GM19438 (cell line): ENCODE measurements at regions not wholly inside any gene's neighbourhood (a gene's known extent, or its start where the extent isn't known, plus 50 kb on each side); places are given as distances from the start of the nearest gene placed in this dataset.
"Not testable (repeated sequence)": the region's sequence is repeated elsewhere in the genome, so short reads cannot be mapped to it uniquely, and the experiment has no call there.

ENCODE experiments used
- ATAC-seq: cut with Tn5 transposase; IDR thresholded peaks from one replicate; pipeline ENCODE4 v1.9.1; 2021; ENCODE audit warnings: low read depth; ENCODE audit not compliant: unreplicated experiment

GRCh38 chr1:37158113-37158749, 123.9 kb upstream of the GRIK3 start:
- no peak for ATAC-seq

DNA sequence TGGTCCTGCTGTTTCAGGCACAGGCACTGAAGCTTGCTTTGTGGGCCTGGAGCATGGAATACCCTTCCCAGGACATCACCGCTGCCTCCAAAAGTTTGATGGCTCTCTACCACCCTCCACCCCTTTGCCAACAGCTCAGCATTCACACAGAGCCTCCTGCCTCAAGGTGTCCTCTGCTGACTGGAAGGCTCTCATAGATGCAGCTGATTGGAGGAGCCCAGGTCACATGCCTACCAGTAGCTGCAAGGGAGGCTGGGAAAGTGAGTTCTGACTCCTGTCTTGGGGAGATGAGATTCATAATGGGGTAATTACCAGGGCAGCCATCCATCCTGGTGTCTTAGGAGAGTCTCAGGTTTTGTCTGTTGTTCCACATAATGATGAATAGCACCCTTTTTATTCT, 124.8 kb upstream of the GRIK3 start:
- ATAC-seq: no peak

GRCh38 chr1:37161171-37161570, 126.9 kb upstream of the GRIK3 start:
- no peak for ATAC-seq

DNA sequence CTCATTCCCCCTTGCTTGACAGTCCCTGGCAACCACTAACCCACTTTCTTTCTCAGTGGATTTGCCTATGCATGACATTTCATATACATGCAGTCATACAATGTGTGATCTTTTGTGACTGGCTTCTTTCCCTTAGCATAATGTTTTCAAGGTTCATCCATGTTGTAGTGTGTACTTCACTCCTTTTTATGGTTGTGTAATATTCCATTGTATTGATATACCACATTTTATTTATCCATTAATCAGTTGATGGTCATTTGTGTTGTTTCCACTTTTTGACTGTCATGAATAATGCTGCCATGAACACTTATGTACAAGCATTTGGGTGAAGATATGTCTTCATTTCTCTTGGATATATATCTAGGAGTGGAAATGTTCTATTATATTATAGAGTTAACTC, 127.7 kb upstream of the GRIK3 start:
- ATAC-seq: no peak

DNA sequence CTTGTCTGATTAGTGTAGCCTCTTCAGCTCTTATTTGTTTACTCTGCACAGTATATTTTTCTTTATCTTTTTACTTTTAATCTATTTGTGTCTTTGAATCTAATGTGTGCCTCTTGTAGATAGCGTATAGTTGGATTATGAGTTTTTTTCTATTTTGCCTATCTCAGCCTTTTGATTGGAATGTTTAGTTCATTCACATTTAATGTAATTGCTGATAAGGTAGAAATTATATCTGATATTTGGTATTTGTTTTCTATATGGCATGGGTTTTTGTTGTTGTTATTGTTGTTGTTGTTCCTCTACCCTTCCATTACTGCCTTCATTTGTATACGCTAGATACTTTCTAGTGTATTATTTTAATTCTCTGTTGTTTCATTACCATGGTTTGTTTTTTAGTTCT, 131.7 kb upstream of the GRIK3 start:
- ATAC-seq: no peak

DNA sequence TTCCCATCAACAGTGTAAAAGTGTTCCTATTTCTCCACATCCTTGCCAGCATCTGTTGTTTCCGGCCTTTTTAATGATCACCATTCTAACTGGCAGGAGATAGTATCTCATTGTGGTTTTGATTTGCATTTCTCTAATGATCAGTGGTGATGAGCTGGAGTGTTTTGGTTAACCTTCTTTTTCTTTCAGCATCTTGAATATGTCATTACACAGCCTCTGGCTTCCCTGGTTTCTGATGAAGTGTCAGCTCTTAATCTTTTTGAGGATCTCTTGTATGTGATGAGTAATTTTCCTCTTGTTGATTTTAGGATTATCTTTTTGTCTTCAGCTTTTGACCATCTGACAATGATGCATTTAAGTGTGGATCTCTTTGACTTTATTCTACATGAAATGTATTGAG, 133.2 kb upstream of the GRIK3 start:
- no peak for ATAC-seq

DNA sequence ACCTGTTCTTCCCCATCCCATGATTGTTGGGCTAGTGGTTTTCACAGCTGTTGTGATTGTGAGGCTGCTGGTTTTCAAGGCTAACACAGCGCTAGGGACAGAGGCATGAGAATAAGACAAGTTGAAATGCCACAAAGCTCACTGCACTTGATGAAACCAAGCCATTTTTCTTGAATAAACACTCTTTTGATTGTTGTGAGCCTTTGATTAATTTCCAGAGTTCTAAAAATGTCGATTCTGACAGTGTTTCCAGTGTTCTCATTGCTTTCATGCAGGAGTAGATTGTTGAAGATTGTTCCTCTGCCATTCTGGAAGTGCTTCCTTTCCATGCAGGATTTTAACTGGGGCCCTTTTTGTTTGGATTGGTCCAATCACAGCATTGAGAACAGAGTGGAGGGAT, 134.9 kb upstream of the GRIK3 start:
- no peak for ATAC-seq

- no peak for ATAC-seq
These were observed 135.5 kb upstream of the GRIK3 start for GRCh38 chr1:37169743-37170275.

DNA sequence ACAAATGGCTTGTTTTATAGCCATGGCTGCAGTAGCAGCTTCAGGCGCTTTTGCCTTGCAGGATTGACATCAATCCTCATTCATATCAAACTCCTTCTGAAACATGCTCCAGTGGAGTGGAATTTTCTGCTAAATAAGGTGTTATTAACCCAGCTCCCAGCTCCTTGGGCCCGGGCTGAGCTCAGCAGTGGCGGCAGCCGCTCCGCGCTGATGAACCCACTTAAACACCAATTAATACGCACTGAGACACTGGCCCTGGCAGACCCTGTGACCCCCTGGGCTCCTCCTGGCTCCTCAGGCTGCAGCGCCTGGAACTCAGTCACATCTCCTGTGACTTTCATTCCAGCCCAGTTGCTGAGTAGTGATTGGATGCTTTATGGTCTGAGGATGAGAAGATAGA, 137.4 kb upstream of the GRIK3 start:
- no peak for ATAC-seq

GRCh38 chr1:37174341-37174740, 140.0 kb upstream of the GRIK3 start:
- ATAC-seq: no peak

DNA sequence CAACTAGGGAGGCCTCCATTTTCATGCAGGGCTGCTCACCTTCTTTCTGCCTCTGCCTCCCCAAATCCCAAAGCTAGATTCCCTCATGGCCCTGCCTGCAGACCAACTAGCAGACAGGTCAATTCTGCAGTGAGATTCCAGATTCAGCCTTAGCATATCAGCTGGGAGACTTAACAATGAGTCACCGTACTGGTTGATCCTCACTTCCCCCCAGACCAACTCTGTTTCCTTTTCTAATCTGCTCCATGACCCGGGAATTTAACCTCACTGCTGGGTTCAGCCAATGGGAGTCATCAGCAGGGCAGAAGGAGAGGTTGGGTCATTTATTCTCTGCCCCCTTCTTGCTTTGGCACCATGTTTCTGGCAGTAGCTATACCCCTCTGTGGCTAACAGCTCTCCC, 140.6 kb upstream of the GRIK3 start:
- ATAC-seq: no peak

GRCh38 chr1:37175666-37176215, 141.4 kb upstream of the GRIK3 start:
- ATAC-seq: no peak

DNA sequence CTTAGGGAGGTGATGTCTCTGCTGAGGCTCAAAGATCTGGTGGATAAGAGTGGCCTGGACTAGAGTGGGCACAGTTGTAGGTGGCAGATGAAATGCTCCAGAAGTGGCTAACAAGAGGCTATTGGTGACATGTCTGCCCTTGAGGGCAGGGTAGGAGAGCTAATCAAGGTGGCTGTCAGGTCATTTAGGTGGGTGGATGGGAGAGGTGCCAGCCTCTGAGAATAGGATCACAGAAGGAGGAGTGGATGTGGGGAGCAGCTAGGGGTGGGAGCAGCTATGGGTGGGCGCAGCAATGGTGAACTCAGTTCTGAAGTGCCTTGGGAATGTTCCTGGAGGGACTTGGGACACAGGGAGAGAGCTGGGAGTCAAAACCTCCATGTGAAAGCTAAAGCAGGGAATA, 142.0 kb upstream of the GRIK3 start:
- ATAC-seq: no peak

DNA sequence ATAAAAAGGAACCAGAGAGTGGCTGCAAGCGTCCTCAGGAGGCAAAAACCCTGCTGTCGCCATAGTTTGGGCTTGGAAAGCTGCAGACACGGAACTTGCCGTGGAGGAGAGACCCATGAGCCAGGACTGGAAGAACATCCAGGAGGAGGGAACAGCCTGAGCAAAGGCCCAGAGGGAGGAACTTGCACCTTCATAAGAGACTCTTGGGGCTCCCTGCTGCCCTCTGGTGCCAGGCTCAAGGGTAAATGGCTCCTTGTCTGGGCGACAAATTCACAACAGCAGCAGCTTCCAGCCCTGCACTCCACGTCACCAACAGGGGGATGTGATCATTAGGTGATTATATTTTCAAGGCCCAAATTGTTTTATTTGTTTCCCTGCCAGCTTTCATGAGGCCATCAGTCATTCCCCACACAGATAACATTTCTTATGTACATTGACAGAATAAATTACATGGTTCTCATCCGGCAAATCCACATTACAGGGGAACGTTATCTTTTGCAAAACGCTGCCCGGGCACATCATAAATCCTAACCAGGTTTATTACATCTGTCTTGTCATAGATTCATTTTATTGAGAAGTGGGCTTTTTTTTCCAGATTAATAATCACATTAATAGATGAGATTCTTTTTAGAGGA, 143.0 kb upstream of the GRIK3 start:
- no peak for ATAC-seq

DNA sequence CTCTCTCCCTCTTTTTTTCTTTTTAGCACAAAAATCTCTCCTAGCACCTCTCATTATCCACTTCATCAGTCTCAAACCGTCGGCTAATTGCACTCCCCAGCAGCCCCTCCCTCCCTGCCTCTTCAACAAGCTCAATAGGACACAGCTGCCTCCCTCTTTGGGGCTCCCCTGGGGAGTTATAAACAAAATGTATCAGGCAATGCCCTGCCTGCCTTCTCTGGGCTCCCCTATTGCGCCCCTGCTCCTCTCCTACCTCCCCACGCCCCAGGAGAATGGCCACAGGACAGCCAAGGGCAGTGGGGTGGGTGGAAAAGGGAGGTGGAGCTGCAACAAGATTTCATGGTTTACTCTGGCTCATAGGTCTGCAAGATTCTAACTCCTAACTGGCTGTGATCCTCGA, 147.1 kb upstream of the GRIK3 start:
- no peak for ATAC-seq

DNA sequence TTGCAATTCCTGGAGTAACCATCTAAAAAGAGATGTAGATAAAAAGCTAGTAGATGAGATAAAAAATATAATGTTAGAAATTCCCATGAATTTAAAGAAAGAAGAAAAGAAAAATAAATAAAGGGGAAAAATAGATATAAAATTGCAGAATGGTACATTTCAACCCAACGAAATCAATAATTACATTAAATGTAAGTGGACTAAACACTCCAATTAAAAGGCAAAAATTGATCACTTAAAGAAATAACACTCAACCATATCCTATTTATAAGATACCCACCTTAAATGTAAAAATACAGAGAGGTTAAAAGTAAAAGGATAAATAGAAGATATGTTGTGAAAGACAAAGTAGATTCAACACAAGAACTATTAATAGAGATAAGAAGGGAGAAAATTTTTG, 150.5 kb upstream of the GRIK3 start:
- no peak for ATAC-seq

- ATAC-seq: no peak
These were observed 152.0 kb upstream of the GRIK3 start for GRCh38 chr1:37186246-37186756.

DNA sequence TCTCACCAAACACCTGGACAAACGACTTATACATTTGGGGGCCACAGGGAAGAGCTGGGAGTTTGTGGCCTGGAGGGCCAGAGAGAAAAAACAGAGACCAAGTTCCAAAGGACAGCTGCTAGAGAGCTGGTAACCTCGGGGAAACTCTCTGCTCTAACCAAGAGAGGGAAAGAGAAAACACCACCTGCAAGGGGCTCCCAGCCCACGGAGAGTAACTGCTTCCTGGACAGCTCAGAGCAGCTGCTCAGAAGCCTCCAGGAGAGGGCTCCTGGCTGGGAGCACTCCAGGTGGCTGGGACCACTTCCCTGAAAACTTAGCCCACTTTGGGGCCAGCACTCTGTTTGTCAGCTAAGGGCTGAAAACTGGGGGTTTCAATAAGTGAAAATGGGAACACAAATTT, 154.8 kb upstream of the GRIK3 start:
- ATAC-seq: no peak

- ATAC-seq: no peak
These were observed 163.1 kb upstream of the GRIK3 start for GRCh38 chr1:37197411-37197810.

GRCh38 chr1:37214305-37214704, 180.0 kb upstream of the GRIK3 start:
- ATAC-seq: not testable (repeated sequence)

- ATAC-seq: no peak
These were observed 199.3 kb upstream of the GRIK3 start for GRCh38 chr1:37233606-37234005.

- no peak for ATAC-seq
These were observed 200.7 kb upstream of the GRIK3 start for GRCh38 chr1:37234941-37235418.
